NCI-H2227 (cell line): ENCODE measurements at regions not wholly inside any gene's neighbourhood (a gene's known extent, or its start where the extent isn't known, plus 50 kb on each side); places are given as distances from the start of the nearest gene placed in this dataset.

Experiments used
- DNase-seq: peaks from one replicate; lab custom pipeline; 2025; ENCODE audit not compliant: unreplicated experiment; lab: John Stamatoyannopoulos, UW

DNA sequence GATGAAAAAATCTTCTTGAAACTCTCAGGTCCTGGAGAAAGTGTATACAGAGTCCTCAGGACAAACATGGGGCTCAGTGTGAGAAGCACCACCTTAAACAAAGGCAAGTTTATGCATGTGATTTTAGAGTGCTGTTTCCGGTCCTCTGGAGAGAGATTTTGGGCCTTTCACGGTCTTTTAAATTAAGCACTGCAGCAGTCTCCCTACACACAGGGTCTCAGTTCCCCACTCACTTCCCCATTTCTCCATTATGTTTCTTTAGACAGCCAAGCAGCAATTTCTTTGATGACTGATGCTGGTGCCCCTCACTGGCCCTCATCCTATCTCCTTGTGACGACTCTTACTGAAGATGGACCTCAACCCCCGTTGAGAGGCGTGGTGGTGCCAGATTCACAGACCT is 220.2 kb upstream of the CLINT1 start:
- no peak for DNase-seq

DNA sequence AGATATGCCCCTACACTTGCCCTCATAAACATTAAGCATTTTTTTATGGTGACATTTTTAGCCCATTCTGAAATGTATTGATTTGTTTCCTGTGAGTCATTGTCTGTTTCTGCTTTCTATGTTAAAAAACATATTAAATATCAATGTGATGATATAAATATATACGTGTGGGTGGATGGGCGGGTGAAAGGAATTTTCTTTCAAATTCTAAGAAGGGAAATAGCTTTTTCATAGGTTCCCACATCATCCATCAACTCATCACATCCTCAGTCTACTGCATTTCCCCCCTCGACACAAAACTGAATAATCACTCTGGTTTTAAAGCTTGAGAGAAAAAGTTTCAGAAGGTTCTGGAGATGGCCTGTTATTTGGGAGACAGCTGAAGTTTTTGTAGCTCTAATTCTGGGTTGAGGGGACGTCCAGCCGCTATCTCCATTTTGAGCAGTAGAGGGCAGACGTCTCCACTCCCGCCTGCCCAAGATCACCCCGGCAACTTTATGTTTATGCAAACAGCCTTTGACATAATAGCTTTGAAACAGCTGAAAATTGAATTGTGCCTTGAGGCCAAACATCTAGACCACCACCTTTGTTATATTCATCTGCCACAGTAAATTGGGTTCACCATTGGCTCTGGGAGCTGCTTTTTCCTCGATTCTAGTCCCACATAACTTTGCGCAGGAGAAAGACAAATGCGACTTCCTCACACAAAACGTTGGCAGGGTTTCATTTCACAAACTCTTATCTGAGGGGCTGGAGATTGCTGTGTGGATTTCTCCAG is 216.2 kb upstream of the CLINT1 start:
- DNase-seq, result peak; percentile 76

DNA sequence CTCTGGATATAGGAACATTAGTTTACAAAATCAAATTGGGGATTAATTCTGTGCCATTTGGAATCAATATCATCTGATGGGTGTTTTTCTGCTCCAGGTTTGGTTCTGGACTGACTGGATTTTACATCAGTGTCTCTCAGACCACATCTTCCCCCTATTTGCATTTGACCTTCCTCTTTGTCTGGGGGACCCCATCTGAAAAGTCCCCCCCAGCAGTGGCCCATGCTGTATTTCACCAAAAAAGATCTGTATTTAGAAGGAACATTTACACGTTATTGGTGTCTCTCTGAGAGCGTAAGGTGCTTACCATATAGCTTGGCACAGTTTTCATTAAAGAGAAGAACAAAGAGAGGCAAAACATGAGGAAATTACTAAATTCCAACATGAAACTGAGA is 215.6 kb upstream of the CLINT1 start:
- DNase-seq, result no peak

DNA sequence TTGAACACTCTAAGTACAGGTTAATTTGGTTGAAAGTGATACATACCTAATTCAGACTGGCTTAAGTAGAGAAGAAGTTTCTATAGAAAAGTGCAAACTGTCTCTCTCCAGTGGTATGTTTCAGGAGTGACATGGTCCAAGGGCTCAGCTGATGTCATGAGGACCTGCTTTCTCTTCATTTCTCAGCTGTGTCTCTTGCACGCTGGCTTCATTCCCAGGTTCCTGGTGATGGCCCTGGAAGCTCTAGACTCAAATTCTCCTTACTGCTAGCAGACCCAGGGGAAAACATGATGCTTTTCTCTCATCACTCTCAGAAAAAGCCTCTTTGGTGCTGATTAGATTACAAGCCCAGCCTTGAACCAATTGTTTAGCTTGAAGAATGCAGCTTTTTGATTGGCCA is 211.9 kb upstream of the CLINT1 start:
- no peak for DNase-seq

DNA sequence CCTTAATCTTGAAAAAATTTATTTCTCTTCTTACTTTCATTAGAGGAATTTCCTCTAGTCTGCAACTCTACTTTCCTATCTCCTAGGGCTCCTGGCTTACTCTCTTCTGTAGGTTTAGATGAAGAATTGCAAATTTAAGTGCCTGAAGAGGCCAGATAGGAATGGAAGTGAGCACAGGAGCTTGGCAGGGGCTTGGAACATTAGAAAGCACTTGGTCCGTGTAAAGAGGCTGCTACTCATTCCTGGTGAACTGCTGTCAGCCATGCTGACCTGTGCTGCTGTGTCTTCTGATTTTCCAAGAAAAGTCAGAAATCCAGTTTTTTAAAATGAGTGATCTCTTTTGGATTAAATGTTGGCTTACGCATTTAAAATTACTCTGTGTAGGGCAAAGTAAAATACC is 210.9 kb upstream of the CLINT1 start:
- DNase-seq, result no peak

DNA sequence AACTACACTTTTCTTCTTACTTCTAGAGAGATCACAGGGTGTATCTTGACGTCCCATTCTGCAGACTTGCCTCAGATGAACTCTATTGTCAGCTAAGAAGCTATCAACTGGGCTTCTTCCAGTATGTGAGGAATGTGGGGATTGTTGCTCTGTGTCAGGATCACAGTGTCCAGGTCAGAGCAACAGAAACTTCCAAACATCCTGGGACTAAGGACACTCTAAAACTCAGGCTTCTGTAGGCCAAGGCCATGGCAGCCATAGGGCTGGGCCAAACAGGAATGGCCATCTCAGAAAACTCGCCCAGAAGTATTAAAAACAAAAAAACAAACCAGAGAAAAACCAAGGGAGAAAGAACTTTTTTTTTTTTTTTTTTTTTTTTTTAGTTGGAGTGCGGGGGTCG is 210.0 kb upstream of the CLINT1 start:
- DNase-seq, result no peak

DNA sequence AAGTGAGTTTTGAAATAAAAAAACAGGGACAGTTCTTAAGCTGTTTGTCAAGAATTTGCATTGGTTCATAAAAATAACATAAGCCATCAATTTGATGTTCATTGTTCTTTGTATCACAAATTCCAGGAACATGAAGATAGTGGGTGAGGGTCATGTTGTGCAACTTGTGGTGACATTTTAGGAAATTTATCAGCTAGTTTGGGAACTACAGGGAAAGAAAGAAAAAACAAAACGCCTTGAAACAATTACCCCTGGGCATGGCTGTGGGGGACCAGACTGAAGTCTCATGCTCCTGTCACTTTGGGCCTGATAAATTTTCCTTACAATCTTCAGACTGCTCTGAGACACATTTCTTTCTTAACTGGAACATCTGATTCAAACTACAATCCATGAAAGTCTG is 207.1 kb upstream of the CLINT1 start:
- no peak for DNase-seq

DNA sequence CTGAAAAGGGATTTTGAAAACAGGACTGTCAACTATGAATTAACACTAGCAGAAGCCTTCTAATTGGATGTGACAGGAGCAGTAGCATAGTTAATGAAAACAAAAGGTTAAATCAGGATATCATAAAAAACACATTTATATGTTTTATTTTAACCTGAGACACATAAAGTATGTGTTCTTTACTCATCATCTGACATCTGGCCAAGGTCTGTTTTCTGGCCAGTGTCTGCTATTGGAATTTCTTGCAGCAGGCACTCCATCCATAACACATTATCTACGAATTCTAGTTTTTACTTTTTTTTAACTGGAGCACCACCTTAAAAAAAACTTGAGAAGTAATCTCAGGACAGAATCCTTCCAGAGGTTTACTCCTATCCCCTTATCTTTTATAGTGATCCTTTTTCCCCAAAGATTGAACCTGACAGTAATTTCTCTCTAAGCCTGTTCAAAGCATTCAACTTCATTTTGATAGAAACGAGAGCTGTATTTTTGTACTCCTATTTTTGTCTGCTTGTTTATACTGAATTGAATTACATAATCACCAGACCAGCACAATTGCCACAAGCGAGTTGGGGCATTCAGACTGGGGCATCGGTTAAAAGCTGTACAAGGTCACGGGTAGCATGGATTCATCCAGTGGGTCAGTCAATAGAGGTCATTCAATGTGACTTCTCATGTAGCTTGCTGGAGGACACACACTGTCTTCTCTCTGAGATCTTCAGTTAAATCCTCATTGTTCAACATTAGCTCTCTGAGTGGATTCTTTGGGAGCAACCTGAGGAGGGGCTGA is 205.6 kb upstream of the CLINT1 start:
- no peak for DNase-seq

DNA sequence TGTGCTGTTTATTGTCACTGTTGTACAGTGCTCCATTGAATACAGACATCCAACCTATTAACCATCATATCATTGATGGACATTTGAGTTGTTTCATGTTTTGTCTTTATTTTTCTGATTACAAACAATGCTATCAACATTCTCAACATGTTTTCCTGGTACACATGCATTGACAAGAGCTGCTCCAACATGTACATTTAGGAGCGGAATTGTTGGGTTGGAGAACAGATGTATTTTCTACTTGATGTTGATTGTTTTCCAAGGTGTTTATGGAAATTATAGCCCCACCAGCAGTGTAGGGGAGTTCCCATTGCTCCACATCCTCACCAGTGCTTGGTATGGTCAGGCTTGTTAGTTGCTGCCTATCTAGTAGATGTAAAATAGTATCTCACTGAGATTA is 204.1 kb upstream of the CLINT1 start:
- no peak for DNase-seq

DNA sequence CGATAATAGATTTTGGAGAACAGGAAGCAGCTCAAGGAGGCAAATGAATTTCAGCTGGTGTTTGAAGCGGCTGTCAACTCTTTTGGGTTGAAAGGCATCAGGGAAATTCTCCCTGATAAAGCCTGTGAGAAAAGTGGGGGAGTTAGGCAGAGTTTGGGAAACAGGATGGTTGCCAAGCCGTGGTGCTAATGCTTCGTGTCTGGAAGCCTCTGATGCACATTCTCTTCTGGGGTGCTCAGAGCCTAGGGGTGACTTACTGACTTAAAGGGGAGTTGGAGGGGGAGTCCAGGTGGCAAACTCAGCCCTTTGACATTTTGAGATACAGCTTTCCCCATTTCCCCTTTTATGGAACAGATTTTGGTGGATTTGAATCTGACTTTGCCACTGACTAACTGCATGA is 202.5 kb upstream of the CLINT1 start:
- DNase-seq, result no peak

DNA sequence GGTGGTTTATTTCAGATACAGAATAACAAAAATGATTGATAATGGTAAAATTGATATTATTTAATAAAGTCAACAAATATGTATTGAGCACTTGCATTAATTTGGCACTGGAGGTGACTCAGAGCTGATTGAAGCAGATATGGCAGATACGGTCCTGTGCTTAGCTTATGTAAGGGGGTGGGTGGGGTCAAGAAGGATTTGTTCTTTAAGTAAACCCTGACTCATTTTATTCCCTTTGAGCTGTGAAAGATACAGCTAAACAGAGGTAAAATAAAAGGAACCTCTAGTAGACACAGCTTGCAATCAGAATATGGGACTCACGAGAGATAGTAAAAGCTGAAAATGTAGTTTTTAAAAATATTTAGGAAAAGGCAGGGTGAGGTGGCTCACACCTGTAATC is 201.3 kb upstream of the CLINT1 start:
- DNase-seq, result no peak

DNA sequence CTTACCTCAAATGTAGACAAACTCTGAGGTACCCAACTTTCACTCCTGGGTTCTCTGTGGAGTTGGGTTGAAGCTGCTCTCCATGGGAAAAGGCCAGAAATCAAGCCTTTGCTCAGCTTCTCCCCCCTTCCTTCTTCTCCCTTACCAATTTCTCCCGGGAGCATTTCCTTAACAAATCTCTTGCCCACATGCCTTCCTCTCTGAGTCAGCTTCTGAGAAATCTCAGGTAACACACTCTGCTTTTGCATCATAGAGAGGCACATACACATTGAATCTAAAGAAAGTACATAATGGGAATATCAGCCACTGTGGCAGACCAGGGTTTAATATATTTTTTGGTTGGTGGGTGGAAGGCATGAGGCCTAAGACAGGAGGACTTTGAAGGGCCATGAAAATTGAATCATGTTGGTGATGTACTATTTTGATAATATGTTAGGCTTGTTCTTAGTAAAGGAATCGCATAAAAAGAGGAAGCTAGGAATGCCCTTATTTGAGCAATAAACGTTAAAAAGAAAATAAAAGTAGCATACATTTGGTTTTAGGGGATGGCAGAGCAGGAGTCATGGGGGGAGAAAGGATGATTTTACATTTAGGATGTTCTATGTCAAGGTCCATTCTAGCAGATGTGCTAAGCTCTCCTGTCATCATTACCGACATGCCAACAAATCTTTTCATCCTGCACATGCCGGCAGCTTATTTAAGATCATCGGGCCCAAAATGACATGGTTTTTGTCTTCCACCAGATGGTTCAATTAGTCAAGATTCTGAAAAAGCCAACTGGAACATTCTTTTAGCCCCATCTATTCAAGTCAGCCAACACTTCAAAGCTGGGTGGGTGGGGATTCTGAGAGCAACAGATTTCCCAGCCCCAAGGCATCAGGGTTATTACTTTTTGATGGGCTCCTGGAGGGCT is 199.5 kb upstream of the CLINT1 start:
- no peak for DNase-seq

DNA sequence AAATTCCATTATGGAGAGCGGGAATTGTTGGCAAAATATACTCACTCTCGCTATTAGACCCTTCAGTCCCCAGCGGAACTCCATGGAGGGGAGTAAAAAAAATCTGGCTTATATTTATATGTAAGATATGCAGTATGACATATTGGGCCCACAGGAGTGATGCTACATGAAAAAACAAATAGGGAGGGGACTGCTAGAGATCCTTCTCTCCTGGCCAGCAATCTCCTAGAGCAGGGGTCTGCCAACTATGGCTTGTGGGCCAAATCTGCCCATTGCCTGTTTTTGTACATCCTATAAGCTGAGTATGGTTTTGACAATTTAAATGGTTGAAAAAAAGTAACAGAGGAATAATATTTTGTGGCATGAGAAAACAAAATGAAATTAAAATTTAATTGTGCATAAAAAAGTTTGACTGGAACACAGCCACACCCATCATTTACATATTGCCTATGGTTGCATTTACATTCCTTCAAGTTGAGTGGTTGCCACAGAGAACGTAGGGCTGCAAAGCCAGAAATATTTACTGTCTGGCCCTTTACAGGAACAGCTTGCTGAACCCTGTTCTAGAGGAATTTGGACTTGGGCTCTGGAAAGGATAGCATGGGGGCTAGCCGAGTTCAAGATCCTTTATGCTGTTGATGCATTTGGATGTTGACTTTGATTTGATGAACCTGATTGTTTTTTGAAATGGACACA is 197.3 kb upstream of the CLINT1 start:
- DNase-seq, result no peak

DNA sequence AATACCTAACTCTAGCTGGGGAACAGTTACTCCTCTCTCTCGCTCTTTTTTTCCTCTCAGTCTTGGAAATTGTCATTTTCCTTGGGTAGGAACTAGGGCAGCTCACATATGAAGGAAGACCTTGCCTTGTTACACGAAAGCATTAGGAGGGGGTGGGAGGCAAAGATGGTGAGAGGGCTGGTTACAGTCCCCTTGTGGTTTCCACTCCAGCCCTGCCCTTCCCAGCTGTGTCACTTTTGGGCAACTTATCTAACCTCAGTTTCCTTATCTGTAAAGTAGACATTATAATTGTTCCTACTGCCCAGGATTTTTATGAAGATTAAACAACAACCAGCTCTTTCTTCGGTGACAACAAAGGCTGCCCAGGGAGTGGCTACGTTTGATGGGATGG is 196.2 kb upstream of the CLINT1 start:
- DNase-seq, result no peak

DNA sequence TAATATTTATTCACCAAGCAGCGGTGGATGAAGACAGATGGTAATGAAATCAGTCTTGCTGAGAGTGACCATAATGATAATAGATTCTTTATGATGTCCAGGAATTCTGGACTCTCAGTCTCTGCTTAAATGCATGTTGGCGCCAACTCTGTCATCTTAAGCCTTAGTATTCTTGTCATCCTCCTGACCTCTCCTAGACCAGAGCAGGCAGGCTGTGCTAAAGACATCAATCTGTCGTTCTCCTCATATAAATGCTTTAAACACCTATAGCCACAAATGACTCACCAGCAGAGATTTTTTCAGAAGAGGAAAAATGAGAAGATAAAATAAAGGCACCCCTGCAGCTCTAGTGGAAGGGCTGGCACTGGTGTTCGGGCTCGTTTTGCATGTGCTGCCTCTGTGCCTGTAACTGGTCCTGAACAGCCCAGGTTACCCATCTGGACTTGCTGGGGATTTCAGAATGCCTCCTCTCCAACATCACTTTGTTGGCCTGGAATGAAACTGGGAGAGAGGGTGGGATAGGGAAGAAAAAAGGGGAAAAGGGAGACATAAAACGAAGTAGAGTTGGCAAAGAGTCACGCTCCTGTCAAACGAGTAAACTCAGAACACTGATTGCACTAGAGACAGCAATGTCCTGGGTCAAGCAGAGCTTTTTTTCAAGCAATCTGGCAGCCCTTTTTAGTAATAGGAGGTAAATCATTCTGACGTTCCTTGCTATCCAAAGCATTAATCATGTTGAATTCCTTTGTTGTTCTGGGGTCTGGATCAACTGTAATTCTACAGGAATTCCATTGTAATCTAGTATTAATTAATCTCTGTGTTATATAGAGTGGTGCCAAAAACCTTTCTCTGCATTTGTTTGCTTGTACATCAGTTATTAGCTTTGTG is 195.5 kb upstream of the CLINT1 start:
- peak; percentile 21 for DNase-seq

DNA sequence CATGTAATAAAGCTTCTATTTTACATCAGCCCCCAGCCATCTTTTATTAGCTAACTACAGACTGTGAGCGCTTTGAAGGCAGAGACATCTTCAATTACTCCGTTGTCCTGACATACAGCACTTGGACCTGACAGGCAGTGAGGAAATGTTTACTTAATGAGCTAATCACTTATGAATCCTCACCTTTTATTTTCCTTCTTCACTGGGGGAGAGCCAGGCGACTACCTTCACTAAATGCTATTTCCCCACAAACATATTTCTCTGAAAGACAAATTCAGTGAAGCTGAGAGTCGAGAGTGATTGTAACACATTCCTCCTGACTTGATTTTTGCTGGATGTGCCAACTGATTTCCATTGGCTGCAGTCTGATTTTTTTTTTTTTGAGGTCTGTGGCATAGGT is 192.1 kb upstream of the CLINT1 start:
- DNase-seq, result no peak

DNA sequence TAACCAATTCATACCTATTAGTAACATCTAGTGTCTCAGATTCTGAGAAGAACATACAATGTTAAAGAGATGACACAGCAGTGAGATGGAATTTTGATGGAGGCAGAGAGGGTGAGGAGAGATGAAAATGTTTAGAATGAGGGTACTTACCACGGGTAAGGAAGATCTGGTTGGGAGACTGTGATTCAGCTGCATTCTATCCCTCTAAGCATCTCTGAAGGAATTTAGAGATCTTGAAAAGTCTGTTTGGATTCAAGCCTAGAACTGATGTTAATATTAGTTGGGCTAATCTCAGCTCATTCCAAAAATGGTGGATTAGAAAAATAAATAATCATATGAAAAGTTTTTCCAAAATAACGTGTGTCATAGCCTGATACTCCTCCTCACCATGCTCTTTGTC is 191.5 kb upstream of the CLINT1 start:
- DNase-seq, result no peak

DNA sequence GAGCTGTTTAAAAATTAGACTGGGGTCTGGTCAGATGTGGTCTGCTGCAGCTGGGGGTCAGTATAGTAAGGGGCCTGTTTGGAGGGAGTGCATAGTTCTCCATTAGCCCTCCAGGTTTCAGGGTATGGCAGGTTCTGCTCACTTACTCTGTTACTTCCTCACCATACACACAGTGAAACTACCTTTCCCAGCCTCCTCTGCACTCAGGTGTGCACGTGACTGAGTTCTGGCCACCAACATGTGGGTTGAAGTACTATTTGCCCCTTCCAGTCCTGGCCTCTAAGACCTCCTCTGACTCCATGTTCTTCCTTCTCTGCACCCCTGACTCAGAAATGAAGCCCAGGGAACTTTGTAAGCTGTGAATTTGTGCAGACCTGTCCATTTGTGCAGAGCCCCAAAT is 190.5 kb upstream of the CLINT1 start:
- no peak for DNase-seq

DNA sequence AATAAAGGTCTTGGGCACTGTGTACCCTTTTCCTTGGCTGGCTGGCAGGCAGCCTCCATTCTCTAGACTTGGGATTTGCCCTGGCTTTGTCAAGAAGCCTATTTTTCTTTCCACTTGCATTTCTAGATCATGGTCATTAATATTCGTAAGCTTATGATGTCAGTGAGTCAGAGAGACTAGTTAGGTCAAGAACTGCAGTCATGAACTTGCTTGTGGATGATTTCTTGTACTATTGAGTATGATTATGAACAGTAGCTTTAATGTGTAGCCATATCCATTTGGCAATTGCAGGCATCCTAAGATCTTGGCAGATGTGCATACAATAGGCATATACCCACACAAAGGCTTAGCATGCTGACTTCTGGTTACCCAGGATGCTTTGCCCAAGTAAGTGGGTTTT is 186.8 kb upstream of the CLINT1 start:
- no peak for DNase-seq

DNA sequence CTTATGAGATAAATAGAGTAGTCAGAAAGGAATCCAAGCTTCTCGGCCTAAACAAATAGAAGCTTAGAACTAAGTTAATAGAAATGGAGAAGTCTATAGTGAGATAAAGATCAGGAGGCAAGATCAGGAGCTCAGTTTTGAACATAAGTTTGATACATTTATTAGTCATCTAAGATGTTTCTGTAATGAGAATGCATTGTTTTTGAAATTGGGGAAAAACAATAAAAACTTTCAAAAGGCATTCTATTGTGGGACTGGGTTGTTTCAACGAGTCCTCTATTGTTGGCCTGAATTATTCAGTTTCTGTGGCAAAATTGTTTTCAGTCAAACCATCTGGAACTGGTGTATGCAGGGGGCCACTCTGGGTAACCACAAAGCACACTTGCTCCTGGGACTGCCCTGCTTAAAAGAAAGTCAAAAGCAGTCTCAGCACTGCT is 181.0 kb upstream of the CLINT1 start:
- DNase-seq, result no peak
